Hepatocyte (in vitro differentiated cells): ENCODE measurements at regions not wholly inside any gene's neighbourhood (a gene's known extent, or its start where the extent isn't known, plus 50 kb on each side); places are given as distances from the start of the nearest gene placed in this dataset.

ENCODE experiments used
- DNase-seq: peaks from one replicate; pipeline ENCODE4 v3.0.0-alpha.2; 2016; ENCODE audit warnings: low spot score
- H2AFZ ChIP-seq: fragments of 200-600 bp; sonication (generic); 2 replicates; pipeline ENCODE4 v1.6.0; 2016; ENCODE audit warnings: antibody characterized with exemption, mild to moderate bottlenecking
- H3K27ac ChIP-seq: fragments of 200-600 bp; sonication (generic); 2 replicates; pipeline ENCODE4 v1.5.1; 2016; ENCODE audit warnings: mild to moderate bottlenecking
- H3K27me3 ChIP-seq: fragments of 200-600 bp; sonication (generic); 2 replicates; pipeline ENCODE4 v1.6.1; 2016
- H3K36me3 ChIP-seq: fragments of 200-600 bp; sonication (generic); replicated peaks from 2 replicates; pipeline ENCODE4 v1.5.1; 2016; ENCODE audit warnings: low read depth; ENCODE audit not compliant: insufficient read depth
- H3K4me1 ChIP-seq: fragments of 200-600 bp; sonication (generic); 2 replicates; pipeline ENCODE4 v1.5.1; 2016; ENCODE audit warnings: mild to moderate bottlenecking, moderate library complexity; ENCODE audit not compliant: insufficient read depth
- H3K4me2 ChIP-seq: fragments of 200-600 bp; sonication (generic); 2 replicates; pipeline ENCODE4 v1.6.0; 2016
- H3K4me3 ChIP-seq: fragments of 200-600 bp; sonication (generic); 2 replicates; pipeline ENCODE4 v1.5.1; 2016; ENCODE audit warnings: mild to moderate bottlenecking
- H3K79me2 ChIP-seq: fragments of 200-600 bp; sonication (generic); 2 replicates; pipeline ENCODE4 v1.6.0; 2017; ENCODE audit warnings: mild to moderate bottlenecking
- H3K9me2 ChIP-seq: fragments of 200-600 bp; sonication (generic); replicated peaks from 2 replicates; pipeline ENCODE4 v1.6.0; 2017; ENCODE audit warnings: mild to moderate bottlenecking; ENCODE audit not compliant: insufficient read depth
- H3K9me3 ChIP-seq: fragments of 200-600 bp; sonication (generic); 2 replicates; pipeline ENCODE4 v1.5.1; 2016; ENCODE audit warnings: low read depth, mild to moderate bottlenecking
- H4K20me1 ChIP-seq: fragments of 200-600 bp; sonication (generic); 2 replicates; pipeline ENCODE4 v1.6.0; 2016; ENCODE audit warnings: mild to moderate bottlenecking; ENCODE audit not compliant: insufficient read depth, poor library complexity, severe bottlenecking
- EZH2 ChIP-seq: fragments of 200-600 bp; sonication (generic); IDR thresholded peaks from 2 replicates; pipeline ENCODE4 v1.6.1; 2016; ENCODE audit warnings: antibody characterized with exemption, mild to moderate bottlenecking, borderline replicate concordance
- EZH2phosphoT487 ChIP-seq: fragments of 200-600 bp; sonication (generic); IDR thresholded peaks from one replicate; pipeline ENCODE4 v1.6.1; 2018; ENCODE audit warnings: antibody characterized with exemption, mild to moderate bottlenecking, low read depth, moderate library complexity; ENCODE audit not compliant: unreplicated experiment, severe bottlenecking
- WGBS: methylation state at CpG from one replicate; pipeline ENCODE4 v1.1.6; 2016; ENCODE audit warnings: low lambda C conversion rate; ENCODE audit errors: missing lambda C conversion rate; 5-methylcytosine and 5-hydroxymethylcytosine counted together
- TF ChIP-seq, protein P1 (sequence below): fragments of 200-600 bp; sonication (generic); IDR thresholded peaks from 2 replicates; pipeline ENCODE4 v1.5.1; 2016; ENCODE audit warnings: antibody characterized with exemption, mild to moderate bottlenecking; ENCODE audit not compliant: poor library complexity

DNA sequence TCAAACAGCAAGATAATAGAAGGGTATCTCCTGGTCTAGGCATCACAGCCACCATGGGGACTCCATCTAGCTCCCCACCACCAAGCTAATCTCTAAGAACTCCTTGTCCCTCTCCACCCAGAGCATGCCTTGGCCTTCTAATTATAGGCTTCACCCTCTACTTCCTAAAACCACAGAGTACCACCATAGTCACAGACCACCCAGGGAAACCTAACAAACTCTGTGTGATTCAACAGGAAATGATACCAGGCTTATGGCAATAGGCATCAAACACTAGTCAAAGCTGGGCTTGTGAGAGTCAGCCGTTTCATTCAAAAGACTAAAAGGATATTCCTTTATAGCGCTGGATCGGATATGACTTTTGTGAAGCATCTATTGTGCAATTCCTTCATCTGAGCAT lies 91.5 kb upstream of the NALF2 start:
- DNase-seq, result no peak
- no peak overlapping the region for H2AFZ ChIP-seq
- no peak overlapping the region for H3K4me3 ChIP-seq
- TF ChIP-seq EZH2phosphoT487, result no peak
- TF ChIP-seq, protein P1, sequence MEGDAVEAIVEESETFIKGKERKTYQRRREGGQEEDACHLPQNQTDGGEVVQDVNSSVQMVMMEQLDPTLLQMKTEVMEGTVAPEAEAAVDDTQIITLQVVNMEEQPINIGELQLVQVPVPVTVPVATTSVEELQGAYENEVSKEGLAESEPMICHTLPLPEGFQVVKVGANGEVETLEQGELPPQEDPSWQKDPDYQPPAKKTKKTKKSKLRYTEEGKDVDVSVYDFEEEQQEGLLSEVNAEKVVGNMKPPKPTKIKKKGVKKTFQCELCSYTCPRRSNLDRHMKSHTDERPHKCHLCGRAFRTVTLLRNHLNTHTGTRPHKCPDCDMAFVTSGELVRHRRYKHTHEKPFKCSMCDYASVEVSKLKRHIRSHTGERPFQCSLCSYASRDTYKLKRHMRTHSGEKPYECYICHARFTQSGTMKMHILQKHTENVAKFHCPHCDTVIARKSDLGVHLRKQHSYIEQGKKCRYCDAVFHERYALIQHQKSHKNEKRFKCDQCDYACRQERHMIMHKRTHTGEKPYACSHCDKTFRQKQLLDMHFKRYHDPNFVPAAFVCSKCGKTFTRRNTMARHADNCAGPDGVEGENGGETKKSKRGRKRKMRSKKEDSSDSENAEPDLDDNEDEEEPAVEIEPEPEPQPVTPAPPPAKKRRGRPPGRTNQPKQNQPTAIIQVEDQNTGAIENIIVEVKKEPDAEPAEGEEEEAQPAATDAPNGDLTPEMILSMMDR, result no peak
- TF ChIP-seq EZH2, result no peak
- H3K9me2 ChIP-seq, result no peaks in the 10 kb centered on the region
- WGBS, result 83% methylated on average over 3 of the region's 3 CpGs
- H3K9me3 ChIP-seq, result no peaks in the 10 kb centered on the region
- no peaks in the 10 kb centered on the region for H3K27me3 ChIP-seq
- H3K4me1 ChIP-seq, result no peaks in the 10 kb centered on the region
- no peak overlapping the region for H3K4me2 ChIP-seq
- H3K27ac ChIP-seq, result no peak overlapping the region
- no peaks in the 10 kb centered on the region for H3K79me2 ChIP-seq
- H3K36me3 ChIP-seq, result no peaks in the 10 kb centered on the region
- H4K20me1 ChIP-seq, result no peaks in the 10 kb centered on the region

DNA sequence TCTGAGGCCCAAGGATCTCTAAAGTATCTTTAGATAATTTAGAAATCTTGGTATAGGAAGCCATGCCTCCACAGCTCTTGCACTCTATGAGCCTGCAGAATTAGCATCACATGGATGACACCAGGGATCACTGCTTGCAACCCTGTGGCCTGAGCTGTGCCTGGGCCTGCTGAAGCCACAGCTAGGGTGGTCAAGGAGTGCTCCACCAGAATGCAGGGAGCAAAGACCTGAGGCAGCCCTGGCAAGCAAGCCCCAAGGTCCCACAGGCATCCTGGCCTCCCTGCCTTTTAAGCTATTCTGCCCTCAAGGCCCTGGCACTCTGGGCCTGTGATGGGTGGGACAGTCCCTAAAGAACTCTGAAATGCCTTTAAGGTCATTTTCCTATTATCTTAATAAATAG lies 105.2 kb upstream of the NALF2 start:
- no peaks in the 10 kb centered on the region for H3K36me3 ChIP-seq
- H3K4me1 ChIP-seq, result no peaks in the 10 kb centered on the region
- no peak overlapping the region for H3K4me3 ChIP-seq
- no peaks in the 10 kb centered on the region for H3K9me3 ChIP-seq
- H4K20me1 ChIP-seq, result no peaks in the 10 kb centered on the region
- H3K27ac ChIP-seq, result no peak overlapping the region
- DNase-seq, result no peak
- H3K27me3 ChIP-seq, result no peaks in the 10 kb centered on the region
- H3K79me2 ChIP-seq, result no peaks in the 10 kb centered on the region
- H3K9me2 ChIP-seq, result no peaks in the 10 kb centered on the region
- TF ChIP-seq EZH2phosphoT487, result no peak
- TF ChIP-seq EZH2, result no peak
- TF ChIP-seq, protein P1, result no peak
- H2AFZ ChIP-seq, result no peak overlapping the region
- H3K4me2 ChIP-seq, result no peak overlapping the region

DNA sequence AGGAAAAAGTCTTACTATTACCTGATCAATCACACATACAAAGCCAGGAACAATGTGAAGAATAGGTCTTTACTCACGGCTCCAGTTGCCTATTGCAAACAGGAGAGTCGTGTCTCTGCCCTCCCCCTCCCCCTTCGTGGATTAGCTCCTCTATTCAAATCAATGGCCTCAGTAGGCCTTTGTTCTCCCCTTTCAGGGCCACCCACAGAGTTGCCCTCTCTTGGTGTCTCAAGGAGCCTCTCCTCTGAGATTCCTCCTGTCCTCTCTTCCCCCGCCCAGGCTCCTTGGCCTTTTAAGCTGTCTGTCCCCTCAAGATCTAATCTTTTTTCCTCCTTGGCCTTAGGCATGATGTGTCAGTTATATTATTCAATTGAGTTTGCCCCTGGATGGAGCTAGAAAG lies 107.2 kb upstream of the NALF2 start:
- WGBS, result 52% methylated on average over 4 of the region's 4 CpGs
- no peak overlapping the region for H3K4me2 ChIP-seq
- TF ChIP-seq EZH2phosphoT487 (no peak), EZH2 (no peak)
- TF ChIP-seq, protein P1, result no peak
- no peaks in the 10 kb centered on the region for H4K20me1 ChIP-seq
- no peaks in the 10 kb centered on the region for H3K9me3 ChIP-seq
- H3K27ac ChIP-seq, result no peak overlapping the region
- no peaks in the 10 kb centered on the region for H3K27me3 ChIP-seq
- H3K4me3 ChIP-seq, result no peak overlapping the region
- no peak overlapping the region for H2AFZ ChIP-seq
- DNase-seq, result no peak
- H3K36me3 ChIP-seq, result no peaks in the 10 kb centered on the region
- no peaks in the 10 kb centered on the region for H3K9me2 ChIP-seq
- no peaks in the 10 kb centered on the region for H3K79me2 ChIP-seq
- no peaks in the 10 kb centered on the region for H3K4me1 ChIP-seq

DNA sequence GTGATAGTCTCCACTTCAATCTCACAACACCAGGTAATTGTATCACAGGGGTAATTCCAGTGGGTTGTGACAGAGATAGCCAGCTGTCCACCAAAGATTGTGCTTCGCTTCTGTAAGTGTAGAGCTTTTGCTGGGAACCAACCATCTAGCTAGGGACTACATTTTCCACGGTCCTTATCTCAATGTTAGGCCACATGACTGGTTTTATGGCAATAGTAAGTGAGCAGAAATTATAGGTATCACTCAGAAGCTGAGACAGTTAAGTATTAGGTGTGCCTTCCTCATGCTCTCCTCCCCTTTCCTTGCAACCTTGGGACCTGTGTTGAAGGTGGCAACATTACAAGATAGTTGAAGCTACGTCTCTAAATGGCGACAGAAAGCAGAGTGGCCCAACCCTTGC lies 108.8 kb upstream of the NALF2 start:
- TF ChIP-seq, protein P1, result no peak
- TF ChIP-seq EZH2phosphoT487 (no peak), EZH2 (no peak)
- Histone ChIP-seq H3K4me2 (no peak overlapping the region), H3K27ac (no peak overlapping the region), H2AFZ (no peak overlapping the region), H3K9me3 (no peaks in the 10 kb centered on the region), H4K20me1 (no peaks in the 10 kb centered on the region), H3K79me2 (no peaks in the 10 kb centered on the region), H3K36me3 (no peaks in the 10 kb centered on the region), H3K27me3 (no peaks in the 10 kb centered on the region), H3K9me2 (no peaks in the 10 kb centered on the region), H3K4me1 (no peaks in the 10 kb centered on the region), H3K4me3 (no peak overlapping the region)
- WGBS, result 67% methylated on average over 4 of the region's 4 CpGs
- no peak for DNase-seq
